GM12875 (cell line): ENCODE measurements at regions not wholly inside any gene's neighbourhood (a gene's known extent, or its start where the extent isn't known, plus 50 kb on each side); places are given as distances from the start of the nearest gene placed in this dataset.

Experiments used
- H3K4me3 ChIP-seq: one replicate; pipeline ENCODE4 v1.5.1; 2011; ENCODE audit warnings: low read depth, low read length, control low read depth
- CTCF ChIP-seq: IDR thresholded peaks from 2 replicates; pipeline ENCODE4 v1.5.1; 2011; ENCODE audit warnings: low read depth, mild to moderate bottlenecking, control low read depth, inconsistent platforms, low read length, moderate library complexity, borderline replicate concordance; ENCODE audit not compliant: insufficient read depth

- no peak overlapping the region for H3K4me3 ChIP-seq
- TF ChIP-seq CTCF: no peak
Observed at GRCh38 chr1:221343607-221344006, 398.3 kb downstream of the DUSP10 start.

GRCh38 chr1:221344693-221345092 is 397.2 kb downstream of the DUSP10 start:
- no peak for TF ChIP-seq CTCF
- H3K4me3 ChIP-seq: no peak overlapping the region

GRCh38 chr1:221347706-221348105 is 394.2 kb downstream of the DUSP10 start:
- no peak for TF ChIP-seq CTCF
- no peak overlapping the region for H3K4me3 ChIP-seq

GRCh38 chr1:221350091-221350490 is 391.8 kb downstream of the DUSP10 start:
- no peak overlapping the region for H3K4me3 ChIP-seq
- TF ChIP-seq CTCF: no peak

- H3K4me3 ChIP-seq: no peak overlapping the region
- no peak for TF ChIP-seq CTCF
Observed at GRCh38 chr1:221356693-221357092, 385.2 kb downstream of the DUSP10 start.

- no peak for TF ChIP-seq CTCF
- H3K4me3 ChIP-seq: no peak overlapping the region
Observed at GRCh38 chr1:221363039-221363438, 378.9 kb downstream of the DUSP10 start.

- no peak for TF ChIP-seq CTCF
- H3K4me3 ChIP-seq: no peak overlapping the region
Observed at GRCh38 chr1:221366495-221367110, 375.3 kb downstream of the DUSP10 start.
